Lower lobe of right lung (tissue), 2 donors: ENCODE measurements at regions not wholly inside any gene's neighbourhood (a gene's known extent, or its start where the extent isn't known, plus 50 kb on each side); places are given as distances from the start of the nearest gene placed in this dataset.

Experiments
- ATAC-seq, 2 donors: fragments of 200-7000 bp; cut with Tn5 transposase; one replicate each; pipeline ENCODE4 v1.9.1; 2020 to 2022; ENCODE audit warnings: mild to moderate bottlenecking in 2 of 2, moderate library complexity in 2 of 2
- DNase-seq: peaks from one replicate; pipeline ENCODE4 v3.0.0-alpha.2; 2020
- H3K27ac ChIP-seq: fragments of 200-600 bp; one replicate; pipeline ENCODE4 v1.8.0; 2022
- H3K27me3 ChIP-seq: fragments of 200-600 bp; one replicate; pipeline ENCODE4 v1.8.0; 2022; ENCODE audit warnings: low read depth
- H3K36me3 ChIP-seq: fragments of 200-600 bp; one replicate; pipeline ENCODE4 v1.8.0; 2022; ENCODE audit warnings: mild to moderate bottlenecking
- H3K4me1 ChIP-seq: fragments of 200-600 bp; one replicate; pipeline ENCODE4 v1.8.0; 2022
- H3K4me3 ChIP-seq: fragments of 200-600 bp; one replicate; pipeline ENCODE4 v1.8.0; 2022; ENCODE audit warnings: mild to moderate bottlenecking
- H3K9me3 ChIP-seq: fragments of 200-600 bp; one replicate; pipeline ENCODE4 v1.8.0; 2022
- intact Hi-C: fragments of 100-400 bp; cut with DNase I; formaldehyde crosslinking; loops from one replicate; pipeline ENCODE4 v1.11.0; 2022
- TF ChIP-seq, protein P1 (sequence below): fragments of 200-600 bp; IDR thresholded peaks from one replicate; pipeline ENCODE4 v1.8.0; 2022; ENCODE audit warnings: antibody characterized with exemption, mild to moderate bottlenecking
- donor health status: DM: no; HTN: yes; CAD: no; lungs with severe emphysema.

DNA sequence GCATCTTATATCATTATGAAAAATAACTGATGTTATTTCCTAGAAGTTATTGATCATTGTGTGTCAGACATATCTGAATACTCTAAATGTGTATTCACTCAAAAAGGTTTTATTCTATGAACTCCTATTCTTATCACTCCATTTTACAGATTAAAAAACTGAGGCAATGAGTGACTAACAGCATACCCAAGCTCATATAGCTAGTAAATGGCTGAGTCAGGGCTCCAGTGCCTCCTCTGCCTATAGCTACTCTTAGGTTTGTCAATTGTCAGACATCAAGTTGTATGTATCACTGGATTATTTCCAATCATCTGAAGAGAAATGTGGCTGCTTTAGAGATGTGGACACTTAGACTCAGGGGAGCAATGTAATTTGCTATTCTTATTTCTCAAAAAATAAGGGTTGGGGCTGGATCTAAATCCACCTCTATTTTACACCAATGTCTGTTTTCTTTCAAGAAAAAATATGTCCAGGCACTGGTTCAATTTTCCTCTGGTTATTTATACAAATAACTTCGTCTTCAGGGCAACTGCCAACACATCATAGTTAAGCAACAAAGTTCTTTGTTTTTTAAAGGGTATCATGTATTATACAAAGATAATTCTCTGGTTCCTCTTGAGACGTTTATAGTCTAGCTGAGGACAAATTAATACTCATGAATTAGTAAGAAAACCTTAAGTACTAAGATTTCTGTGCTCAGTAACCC, 328.9 kb upstream of the MAF start:
- ATAC-seq: no peak
- H3K4me3 ChIP-seq: no peak overlapping the region
- no peaks in the 10 kb centered on the region for H3K27me3 ChIP-seq
- intact Hi-C loops: no loop called here
- TF ChIP-seq, protein P1, sequence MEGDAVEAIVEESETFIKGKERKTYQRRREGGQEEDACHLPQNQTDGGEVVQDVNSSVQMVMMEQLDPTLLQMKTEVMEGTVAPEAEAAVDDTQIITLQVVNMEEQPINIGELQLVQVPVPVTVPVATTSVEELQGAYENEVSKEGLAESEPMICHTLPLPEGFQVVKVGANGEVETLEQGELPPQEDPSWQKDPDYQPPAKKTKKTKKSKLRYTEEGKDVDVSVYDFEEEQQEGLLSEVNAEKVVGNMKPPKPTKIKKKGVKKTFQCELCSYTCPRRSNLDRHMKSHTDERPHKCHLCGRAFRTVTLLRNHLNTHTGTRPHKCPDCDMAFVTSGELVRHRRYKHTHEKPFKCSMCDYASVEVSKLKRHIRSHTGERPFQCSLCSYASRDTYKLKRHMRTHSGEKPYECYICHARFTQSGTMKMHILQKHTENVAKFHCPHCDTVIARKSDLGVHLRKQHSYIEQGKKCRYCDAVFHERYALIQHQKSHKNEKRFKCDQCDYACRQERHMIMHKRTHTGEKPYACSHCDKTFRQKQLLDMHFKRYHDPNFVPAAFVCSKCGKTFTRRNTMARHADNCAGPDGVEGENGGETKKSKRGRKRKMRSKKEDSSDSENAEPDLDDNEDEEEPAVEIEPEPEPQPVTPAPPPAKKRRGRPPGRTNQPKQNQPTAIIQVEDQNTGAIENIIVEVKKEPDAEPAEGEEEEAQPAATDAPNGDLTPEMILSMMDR: no peak
- H3K9me3 ChIP-seq: no peaks in the 10 kb centered on the region
- no peaks in the 10 kb centered on the region for H3K36me3 ChIP-seq
- no peak overlapping the region for H3K27ac ChIP-seq
- no peak for DNase-seq
- no peaks in the 10 kb centered on the region for H3K4me1 ChIP-seq

DNA sequence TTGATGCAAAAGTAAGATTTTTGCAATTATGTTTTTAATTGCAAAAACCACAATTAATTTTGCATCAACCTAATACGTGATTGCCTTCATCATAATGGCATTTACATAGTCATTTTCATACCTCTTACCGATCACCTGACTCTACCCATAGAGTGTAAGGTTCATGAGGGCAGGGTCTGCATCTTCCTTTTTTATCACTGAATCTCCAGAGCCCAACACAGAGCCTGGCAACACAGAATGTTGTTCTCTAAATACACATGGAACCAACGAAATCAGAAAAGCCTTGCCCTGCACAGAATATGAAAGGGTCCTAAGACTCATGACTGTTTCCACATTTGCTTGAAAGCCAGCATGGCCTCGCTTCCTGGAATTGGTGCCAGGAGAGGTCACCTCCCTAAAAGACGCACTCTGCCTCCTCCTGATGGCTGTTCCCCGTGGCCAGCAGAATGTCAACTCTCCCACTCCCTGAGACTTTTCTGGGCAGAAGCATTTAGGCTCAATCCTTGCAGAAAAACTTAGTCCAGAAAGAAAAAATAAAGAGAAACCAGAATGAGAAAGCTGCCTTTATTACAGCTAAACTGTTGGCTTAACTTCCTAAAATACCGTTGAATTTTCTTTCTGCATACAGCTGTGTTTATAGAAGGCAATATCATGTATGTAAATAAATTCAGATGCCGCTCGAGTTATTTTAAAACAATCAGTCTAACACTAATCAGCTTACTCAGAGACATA, 327.8 kb upstream of the MAF start:
- no peaks in the 10 kb centered on the region for H3K9me3 ChIP-seq
- DNase-seq (no peak), ATAC-seq (no peak)
- H3K36me3 ChIP-seq: no peaks in the 10 kb centered on the region
- no peaks in the 10 kb centered on the region for H3K27me3 ChIP-seq
- H3K27ac ChIP-seq: no peak overlapping the region
- H3K4me1 ChIP-seq: no peaks in the 10 kb centered on the region
- TF ChIP-seq, protein P1: no peak
- intact Hi-C loops: no loop called here
- no peak overlapping the region for H3K4me3 ChIP-seq

DNA sequence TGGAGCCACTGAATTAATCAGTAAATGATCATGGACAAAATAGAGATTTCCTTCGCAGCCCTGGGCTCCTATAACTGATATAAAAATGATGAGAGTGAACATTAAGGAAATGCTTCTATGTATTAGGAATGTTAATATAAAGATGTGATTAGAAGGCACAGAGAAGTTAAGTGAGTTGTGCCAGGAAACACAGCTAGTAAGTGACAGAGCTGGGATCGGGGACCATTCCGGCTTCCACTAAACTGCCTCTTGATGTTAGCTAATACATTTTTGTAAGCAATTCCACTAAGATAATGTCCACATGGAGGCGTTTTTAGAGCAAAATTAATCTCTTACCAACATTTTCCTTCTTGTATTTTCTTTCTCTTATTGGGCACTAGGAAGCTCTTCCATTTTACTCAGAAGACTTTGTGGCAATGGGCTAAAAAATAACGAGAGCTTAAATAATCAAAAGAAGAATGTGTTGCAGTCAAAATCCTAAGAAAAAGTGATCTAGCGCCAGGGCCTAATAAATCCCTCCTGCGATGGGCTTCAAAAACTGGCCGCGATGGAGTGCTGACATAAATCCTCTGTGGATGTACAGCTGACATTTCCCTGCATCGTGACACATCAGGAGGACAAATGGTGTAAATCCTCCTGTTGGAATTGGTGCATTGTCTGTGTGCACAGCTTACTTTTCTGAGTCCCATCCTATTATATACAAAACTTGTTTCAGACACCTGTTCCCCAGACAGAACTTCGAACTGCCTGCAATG, 326.1 kb upstream of the MAF start:
- H3K4me1 ChIP-seq: no peaks in the 10 kb centered on the region
- no peak overlapping the region for H3K4me3 ChIP-seq
- no peaks in the 10 kb centered on the region for H3K27me3 ChIP-seq
- H3K9me3 ChIP-seq: no peaks in the 10 kb centered on the region
- DNase-seq (no peak), ATAC-seq (no peak)
- no peak overlapping the region for H3K27ac ChIP-seq
- no peaks in the 10 kb centered on the region for H3K36me3 ChIP-seq
- TF ChIP-seq, protein P1: no peak
- intact Hi-C loops: no loop called here

DNA sequence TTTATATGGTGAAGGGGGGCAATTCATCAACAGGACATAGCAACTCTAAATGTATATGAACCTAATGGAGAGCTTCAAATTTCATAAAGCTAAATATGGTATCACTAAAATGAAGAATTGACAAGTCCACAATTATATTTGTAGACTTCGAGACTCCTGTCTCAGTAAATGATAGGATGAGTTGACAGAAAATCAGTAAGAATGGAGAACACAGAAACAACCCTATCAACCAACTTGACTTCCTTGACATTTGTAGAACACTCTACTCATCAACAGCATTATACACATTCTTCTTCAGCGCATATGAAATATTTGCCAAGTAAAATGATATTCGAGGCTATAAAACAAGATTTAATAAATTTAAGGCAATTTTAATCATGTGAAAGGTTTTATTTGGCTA, 322.9 kb upstream of the MAF start:
- TF ChIP-seq, protein P1: no peak
- Histone ChIP-seq H3K4me1 (no peaks in the 10 kb centered on the region), H3K27me3 (no peaks in the 10 kb centered on the region), H3K4me3 (no peak overlapping the region), H3K36me3 (no peaks in the 10 kb centered on the region), H3K9me3 (no peaks in the 10 kb centered on the region), H3K27ac (no peak overlapping the region)
- intact Hi-C loops: no loop called here
- ATAC-seq: no peak
- no peak for DNase-seq

DNA sequence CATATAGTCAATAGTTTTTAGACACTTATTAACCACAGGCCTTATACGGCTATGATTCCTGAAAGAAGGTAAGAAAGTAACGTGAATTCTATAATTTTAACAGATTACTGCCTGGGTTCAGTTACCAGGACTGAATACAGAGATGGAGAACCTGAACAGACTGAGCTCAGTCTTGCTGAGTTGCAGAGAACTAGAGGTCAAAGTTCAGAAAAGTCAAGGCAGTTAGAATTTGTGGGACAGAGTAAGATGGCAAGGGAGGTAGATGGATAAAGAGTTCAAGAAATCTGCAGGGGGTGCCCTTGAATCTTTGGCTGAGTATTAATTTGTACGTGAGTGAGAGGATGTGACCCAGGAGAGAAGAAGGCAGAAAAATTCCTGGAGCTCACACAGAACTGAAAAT, 320.1 kb upstream of the MAF start:
- Histone ChIP-seq H3K36me3 (no peaks in the 10 kb centered on the region), H3K9me3 (no peaks in the 10 kb centered on the region), H3K4me1 (no peaks in the 10 kb centered on the region), H3K27ac (no peak overlapping the region), H3K27me3 (no peaks in the 10 kb centered on the region), H3K4me3 (no peak overlapping the region)
- no peak for DNase-seq
- TF ChIP-seq, protein P1: no peak
- intact Hi-C loops: no loop called here
- no peak for ATAC-seq
